ENCODE measurements at regions not wholly inside any gene's neighbourhood (a gene's known extent, or its start where the extent isn't known, plus 50 kb on each side); places are given as distances from the start of the nearest gene placed in this dataset.

GRCh38 chr5:152546493-152546892, 141.4 kb upstream of the NMUR2 start:
- TF ChIP-seq POLR2AphosphoS5 (IDR thresholded peaks at IDR 0.05), result no peak
- TF ChIP-seq, protein P1, sequence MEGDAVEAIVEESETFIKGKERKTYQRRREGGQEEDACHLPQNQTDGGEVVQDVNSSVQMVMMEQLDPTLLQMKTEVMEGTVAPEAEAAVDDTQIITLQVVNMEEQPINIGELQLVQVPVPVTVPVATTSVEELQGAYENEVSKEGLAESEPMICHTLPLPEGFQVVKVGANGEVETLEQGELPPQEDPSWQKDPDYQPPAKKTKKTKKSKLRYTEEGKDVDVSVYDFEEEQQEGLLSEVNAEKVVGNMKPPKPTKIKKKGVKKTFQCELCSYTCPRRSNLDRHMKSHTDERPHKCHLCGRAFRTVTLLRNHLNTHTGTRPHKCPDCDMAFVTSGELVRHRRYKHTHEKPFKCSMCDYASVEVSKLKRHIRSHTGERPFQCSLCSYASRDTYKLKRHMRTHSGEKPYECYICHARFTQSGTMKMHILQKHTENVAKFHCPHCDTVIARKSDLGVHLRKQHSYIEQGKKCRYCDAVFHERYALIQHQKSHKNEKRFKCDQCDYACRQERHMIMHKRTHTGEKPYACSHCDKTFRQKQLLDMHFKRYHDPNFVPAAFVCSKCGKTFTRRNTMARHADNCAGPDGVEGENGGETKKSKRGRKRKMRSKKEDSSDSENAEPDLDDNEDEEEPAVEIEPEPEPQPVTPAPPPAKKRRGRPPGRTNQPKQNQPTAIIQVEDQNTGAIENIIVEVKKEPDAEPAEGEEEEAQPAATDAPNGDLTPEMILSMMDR (IDR thresholded peaks at IDR 0.05), result no peak
- no peak for TF ChIP-seq EP300 (IDR thresholded peaks at IDR 0.05)
